Eye (tissue), 1 donor: ENCODE measurements at regions not wholly inside any gene's neighbourhood (a gene's known extent, or its start where the extent isn't known, plus 50 kb on each side); places are given as distances from the start of the nearest gene placed in this dataset.

Experiments used
- DNase-seq: peaks from one replicate; pipeline ENCODE4 v3.0.0-alpha.2; 2015

- no peak for DNase-seq
Measured at GRCh38 chr3:26556637-26557036, 65.9 kb upstream of the LRRC3B start.

GRCh38 chr3:26558257-26558656 lies 64.3 kb upstream of the LRRC3B start:
- DNase-seq, result no peak

- DNase-seq, result peak; percentile 53
Measured at GRCh38 chr3:26559227-26559626, 63.3 kb upstream of the LRRC3B start.

- DNase-seq, result no peak
Measured at GRCh38 chr3:26560081-26560480, 62.5 kb upstream of the LRRC3B start.

- DNase-seq, result no peak
Measured at GRCh38 chr3:26562021-26562768, 60.4 kb upstream of the LRRC3B start.
